NB4 (cell line): ENCODE measurements at regions not wholly inside any gene's neighbourhood (a gene's known extent, or its start where the extent isn't known, plus 50 kb on each side); places are given as distances from the start of the nearest gene placed in this dataset.

Experiments used
- DNase-seq: peaks from one replicate; pipeline ENCODE4 v3.0.0; 2010; ENCODE audit warnings: low read depth
- H3K4me3 ChIP-seq: one replicate; pipeline ENCODE4 v1.5.1; 2011; ENCODE audit warnings: mild to moderate bottlenecking, low read depth, low read length, moderate library complexity
- CTCF ChIP-seq: IDR thresholded peaks from one replicate; pipeline ENCODE4 v1.5.1; 2012; ENCODE audit warnings: low read depth, low read length
- MAX ChIP-seq: IDR thresholded peaks from 2 replicates; pipeline ENCODE4 v1.6.1; 2011; ENCODE audit warnings: low read depth, low read length
- MYC ChIP-seq: IDR thresholded peaks from 2 replicates; pipeline ENCODE4 v1.6.1; 2011; ENCODE audit warnings: low read depth, low read length
- POLR2A ChIP-seq: IDR thresholded peaks from 2 replicates; pipeline ENCODE4 v1.6.1; 2011; ENCODE audit warnings: mild to moderate bottlenecking; ENCODE audit not compliant: insufficient read length; ENCODE audit errors: extremely low read depth

GRCh38 chr4:186775902-186776301, 52.2 kb upstream of the FAT1 start:
- TF ChIP-seq MAX = no peak
- no peak for TF ChIP-seq MYC
- TF ChIP-seq CTCF = no peak
- no peak for TF ChIP-seq POLR2A
- no peak overlapping the region for H3K4me3 ChIP-seq
- no peak for DNase-seq

- TF ChIP-seq CTCF (no peak), MAX (no peak), POLR2A (no peak), MYC (no peak)
- no peak for DNase-seq
- no peak overlapping the region for H3K4me3 ChIP-seq
Measured at GRCh38 chr4:186778134-186778533, 54.5 kb upstream of the FAT1 start.

DNA sequence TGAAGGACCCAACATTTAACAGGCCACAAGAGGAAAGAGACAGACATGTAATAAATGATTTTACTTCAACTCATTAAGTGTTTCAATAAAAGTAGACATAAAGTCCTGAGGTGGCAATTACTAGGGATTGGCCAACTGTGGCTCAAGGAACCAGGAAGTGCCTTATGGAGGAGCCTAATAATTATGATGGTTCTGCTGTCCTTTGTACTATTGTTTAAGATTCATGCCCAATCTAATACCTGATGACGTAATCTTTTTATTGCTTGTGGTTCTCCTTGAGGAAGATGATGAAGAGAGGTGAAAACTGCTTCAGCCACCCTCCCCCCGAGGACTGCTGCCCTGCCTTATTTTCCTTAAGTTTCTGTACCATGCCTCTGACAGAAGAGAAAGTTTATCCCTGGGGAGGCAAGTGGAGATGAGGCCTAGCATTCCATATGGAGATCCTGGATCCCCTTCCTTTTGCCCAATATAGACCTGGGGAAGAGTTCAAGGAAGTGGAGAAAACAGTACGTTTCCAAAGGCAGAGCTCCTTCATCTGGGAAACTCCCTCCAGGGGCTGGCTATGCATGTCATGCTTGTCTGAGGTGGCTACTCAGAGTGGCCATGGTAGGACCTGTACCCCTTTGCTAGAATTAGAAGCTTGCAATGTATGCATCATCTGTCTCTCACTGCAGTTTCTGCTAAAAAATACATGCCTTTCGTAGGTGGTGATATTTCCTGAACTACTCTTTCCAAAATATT, 56.8 kb upstream of the FAT1 start:
- DNase-seq = no peak
- no peak overlapping the region for H3K4me3 ChIP-seq
- no peak for TF ChIP-seq MAX

GRCh38 chr4:186781032-186781917, 57.6 kb upstream of the FAT1 start:
- no peak for DNase-seq
- TF ChIP-seq POLR2A (no peak), MAX (no peak), MYC (no peak), CTCF (no peak)

GRCh38 chr4:186782302-186782701, 58.6 kb upstream of the FAT1 start:
- TF ChIP-seq MAX (no peak), POLR2A (no peak)
- no peak overlapping the region for H3K4me3 ChIP-seq
- DNase-seq = no peak

More at GRCh38 chr4:186781032-186781917, 57.6 kb upstream of the FAT1 start:
- H3K4me3 ChIP-seq = no peak overlapping the region

- DNase-seq = no peak
- TF ChIP-seq POLR2A (no peak), MAX (no peak), CTCF (no peak), MYC (no peak)
- H3K4me3 ChIP-seq = no peak overlapping the region
Measured at GRCh38 chr4:186787536-186787935, 63.9 kb upstream of the FAT1 start.
